ENCODE measurements at regions not wholly inside any gene's neighbourhood (a gene's known extent, or its start where the extent isn't known, plus 50 kb on each side); places are given as distances from the start of the nearest gene placed in this dataset.

DNA sequence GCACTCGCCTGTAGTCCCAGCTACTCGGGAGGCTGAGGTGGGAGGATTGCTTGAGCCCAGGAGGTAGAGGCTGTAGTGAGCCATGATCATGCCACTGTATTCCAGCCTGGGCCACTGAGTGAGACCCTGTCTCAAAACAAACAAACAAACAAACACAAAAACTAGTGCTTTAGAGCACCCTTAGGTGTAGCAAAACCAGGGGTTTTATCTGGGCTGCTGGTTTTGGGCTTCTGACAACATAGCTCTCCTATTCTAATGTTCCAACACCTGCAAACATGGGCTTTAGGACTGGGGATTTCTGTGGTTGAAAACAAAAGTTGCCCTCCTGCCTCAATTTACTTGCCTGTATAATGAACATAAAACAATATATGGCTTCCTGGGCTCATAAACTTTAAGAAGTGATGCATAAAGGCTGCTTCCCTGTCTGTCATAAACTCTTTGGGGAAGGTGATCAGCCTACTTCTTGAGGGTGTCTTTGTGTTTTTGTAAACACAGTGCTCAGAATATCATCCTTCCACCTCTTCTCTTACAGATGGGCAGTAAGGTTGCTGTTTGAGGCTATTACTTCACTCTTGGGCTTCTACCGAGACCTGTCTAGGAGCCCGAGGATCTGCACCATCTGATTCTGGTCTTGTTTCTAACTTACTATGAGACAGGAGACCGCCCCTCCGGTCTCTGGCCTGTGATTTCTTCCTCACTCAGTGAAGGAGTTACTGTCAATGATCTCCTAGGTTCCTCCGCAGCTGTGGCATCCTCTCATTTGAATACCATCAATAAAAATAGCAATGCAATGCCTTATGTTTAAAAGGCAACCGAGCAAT, 246.5 kb downstream of the MYCN start:
- Histone ChIP-seq H2BK5ac (ENCODE audit: insufficient read length, low read length) (no peak overlapping the region), H3K23me2 (ENCODE audit: insufficient read length, low read depth, low read length, poor library complexity, severe bottlenecking) (no peaks in the 10 kb centered on the region), H2BK120ac (ENCODE audit: low read depth, low read length, poor library complexity, severe bottlenecking) (no peak overlapping the region), H3K9me3 (ENCODE audit: control insufficient read depth, low read depth, low read length) (no peaks in the 10 kb centered on the region), H4K20me1 (ENCODE audit: control insufficient read depth, insufficient read depth, insufficient read length) (no peaks in the 10 kb centered on the region), H2AFZ (ENCODE audit: low read length) (no peak overlapping the region), H2BK20ac (ENCODE audit: low read depth, low read length, poor library complexity, severe bottlenecking) (no peak overlapping the region), H3K4ac (ENCODE audit: low read depth, low read length) (no peak overlapping the region), H3K14ac (ENCODE audit: insufficient read depth, low read length) (no peak overlapping the region), H3K4me1 (ENCODE audit: insufficient read depth, low read length) (peaks cover 2% of the 10 kb centered on the region; the same call in 1 of the 2 replicates), H3K18ac (ENCODE audit: insufficient read length, low read depth, low read length) (no peak overlapping the region), H4K8ac (replicated peaks; ENCODE audit: insufficient read length, low read depth, low read length) (no peak overlapping the region), H3K79me2 (ENCODE audit: insufficient read depth, low read length) (no peaks in the 10 kb centered on the region), H4K5ac (ENCODE audit: insufficient read length, low read depth, low read length) (no peak overlapping the region), H2BK15ac (ENCODE audit: low read depth, low read length) (no peak overlapping the region), H3K56ac (ENCODE audit: insufficient read length, low read depth, low read length) (no peak overlapping the region), H3T11ph (ENCODE audit: low read length) (no peak overlapping the region), H3K79me1 (ENCODE audit: insufficient read depth, low read depth, low read length, poor library complexity, severe bottlenecking) (no peaks in the 10 kb centered on the region), H3K9ac (ENCODE audit: extremely low read depth, insufficient read length, low read length) (no peak overlapping the region), H4K91ac (ENCODE audit: insufficient read length, low read depth, low read length) (no peak overlapping the region), H3K27me3 (ENCODE audit: insufficient read depth, low read length) (no peaks in the 10 kb centered on the region), H3K27ac (ENCODE audit: insufficient read length, low read depth, low read length) (no peak overlapping the region), H3K4me2 (ENCODE audit: insufficient read depth, insufficient read length, low read length) (no peak overlapping the region), H3K23ac (ENCODE audit: insufficient read length, low read depth, low read length) (no peak overlapping the region), H2BK12ac (ENCODE audit: insufficient read length, low read depth, low read length) (no peak overlapping the region), H2AK5ac (ENCODE audit: insufficient read length, low read length) (no peak overlapping the region)
- Mint-ChIP-seq H3K4me1 (peaks cover 31% of the 10 kb centered on the region in 2 experiments), H3K4me3 (no peak overlapping the region), H3K9me3 (no peaks in the 10 kb centered on the region), H3K27me3 (ENCODE audit: low read depth) (no peaks in the 10 kb centered on the region), H3K27ac (no peak overlapping the region), H3K36me3 (ENCODE audit: insufficient read depth in 1 of 3, low read depth in 3 of 3) (no peaks in the 10 kb centered on the region)
- TF ChIP-seq, protein P1, sequence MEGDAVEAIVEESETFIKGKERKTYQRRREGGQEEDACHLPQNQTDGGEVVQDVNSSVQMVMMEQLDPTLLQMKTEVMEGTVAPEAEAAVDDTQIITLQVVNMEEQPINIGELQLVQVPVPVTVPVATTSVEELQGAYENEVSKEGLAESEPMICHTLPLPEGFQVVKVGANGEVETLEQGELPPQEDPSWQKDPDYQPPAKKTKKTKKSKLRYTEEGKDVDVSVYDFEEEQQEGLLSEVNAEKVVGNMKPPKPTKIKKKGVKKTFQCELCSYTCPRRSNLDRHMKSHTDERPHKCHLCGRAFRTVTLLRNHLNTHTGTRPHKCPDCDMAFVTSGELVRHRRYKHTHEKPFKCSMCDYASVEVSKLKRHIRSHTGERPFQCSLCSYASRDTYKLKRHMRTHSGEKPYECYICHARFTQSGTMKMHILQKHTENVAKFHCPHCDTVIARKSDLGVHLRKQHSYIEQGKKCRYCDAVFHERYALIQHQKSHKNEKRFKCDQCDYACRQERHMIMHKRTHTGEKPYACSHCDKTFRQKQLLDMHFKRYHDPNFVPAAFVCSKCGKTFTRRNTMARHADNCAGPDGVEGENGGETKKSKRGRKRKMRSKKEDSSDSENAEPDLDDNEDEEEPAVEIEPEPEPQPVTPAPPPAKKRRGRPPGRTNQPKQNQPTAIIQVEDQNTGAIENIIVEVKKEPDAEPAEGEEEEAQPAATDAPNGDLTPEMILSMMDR (conservative IDR thresholded peaks at IDR 0.05), result no peak
- DNase-seq, result no peak
- WGBS (ENCODE audit: extremely low coverage, insufficient read length, low lambda C conversion rate), result no CpG with 5 or more reads among the region's 8 CpGs

Measured in H9 (cell line).